NCI-H345 (cell line): ENCODE measurements at regions not wholly inside any gene's neighbourhood (a gene's known extent, or its start where the extent isn't known, plus 50 kb on each side); places are given as distances from the start of the nearest gene placed in this dataset.
"Not testable (repeated sequence)": the region's sequence is repeated elsewhere in the genome, so short reads cannot be mapped to it uniquely, and the experiment has no call there.

Source experiments
- DNase-seq: peaks from one replicate; lab custom pipeline; 2025; lab: John Stamatoyannopoulos, UW

GRCh38 chr2:51329512-51329911, 297.6 kb upstream of the NRXN1 start:
- DNase-seq: no peak

DNA sequence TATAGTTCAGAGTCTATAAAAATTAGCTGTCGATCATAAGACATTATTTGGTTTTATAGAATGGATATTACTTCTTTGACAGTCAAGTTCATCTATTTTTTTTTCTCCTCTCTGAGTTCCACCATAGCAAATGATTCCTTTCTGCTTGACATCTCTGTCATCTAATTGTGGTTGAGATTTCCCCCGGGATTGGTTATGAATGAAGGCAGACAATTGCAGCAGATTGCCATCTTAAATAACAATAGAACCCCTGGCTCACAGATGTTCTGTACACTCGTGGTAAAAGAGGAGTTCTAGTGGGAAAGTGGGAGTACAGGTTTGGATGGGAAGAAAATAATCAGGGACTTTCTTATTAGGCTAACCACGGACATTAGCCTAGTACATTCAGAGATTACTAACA, 292.1 kb upstream of the NRXN1 start:
- DNase-seq: no peak

GRCh38 chr2:51322613-51323012, 290.7 kb upstream of the NRXN1 start:
- no peak for DNase-seq

- DNase-seq: no peak
Measured at GRCh38 chr2:51304311-51304710, 272.4 kb upstream of the NRXN1 start.

GRCh38 chr2:51301381-51301780, 269.4 kb upstream of the NRXN1 start:
- no peak for DNase-seq

GRCh38 chr2:51299370-51299769, 267.4 kb upstream of the NRXN1 start:
- DNase-seq: no peak

DNA sequence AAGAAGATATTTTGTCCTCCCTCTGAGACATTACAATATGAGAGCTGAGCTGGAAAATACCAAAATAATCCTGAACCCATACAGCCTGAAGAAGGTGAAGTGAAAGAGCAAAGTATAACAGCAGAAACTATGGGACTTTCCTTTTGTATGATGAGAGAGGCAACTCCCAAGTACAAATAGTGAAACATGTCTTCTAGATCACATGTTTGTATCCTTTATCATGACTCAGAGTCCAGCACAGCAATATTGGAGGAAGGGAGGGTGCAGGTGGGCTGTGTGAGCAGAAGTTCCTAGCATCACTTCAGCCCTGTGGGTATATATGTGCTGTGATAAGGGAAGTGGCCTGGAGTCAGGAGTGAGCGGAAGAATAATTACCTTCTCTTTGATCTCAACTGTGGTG, 265.6 kb upstream of the NRXN1 start:
- no peak for DNase-seq

GRCh38 chr2:51293566-51294200, 261.8 kb upstream of the NRXN1 start:
- no peak for DNase-seq

GRCh38 chr2:51291762-51292551, 260.0 kb upstream of the NRXN1 start:
- no peak for DNase-seq

- no peak for DNase-seq
Measured at GRCh38 chr2:51290725-51291124, 258.8 kb upstream of the NRXN1 start.

GRCh38 chr2:51289045-51289444, 257.1 kb upstream of the NRXN1 start:
- no peak for DNase-seq

DNA sequence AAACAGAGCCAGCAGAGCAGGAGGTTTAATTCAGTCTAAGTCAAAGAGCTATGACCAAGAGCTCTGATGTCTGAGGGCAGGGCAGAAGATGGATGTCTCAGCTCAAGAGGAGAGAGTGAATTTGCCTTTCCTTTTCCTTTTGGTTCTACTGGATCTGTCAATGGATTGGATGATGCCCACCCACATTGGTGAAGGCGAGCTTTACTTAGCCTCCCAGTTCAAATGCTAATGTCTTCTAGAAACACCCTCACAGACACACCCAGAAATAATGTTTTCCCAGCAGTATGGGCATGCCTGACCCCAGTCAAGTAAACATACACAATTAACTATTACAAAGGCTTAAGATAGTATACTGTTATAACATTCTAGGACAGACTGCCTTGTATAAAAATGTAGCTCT, 236.3 kb upstream of the NRXN1 start:
- DNase-seq: no peak

DNA sequence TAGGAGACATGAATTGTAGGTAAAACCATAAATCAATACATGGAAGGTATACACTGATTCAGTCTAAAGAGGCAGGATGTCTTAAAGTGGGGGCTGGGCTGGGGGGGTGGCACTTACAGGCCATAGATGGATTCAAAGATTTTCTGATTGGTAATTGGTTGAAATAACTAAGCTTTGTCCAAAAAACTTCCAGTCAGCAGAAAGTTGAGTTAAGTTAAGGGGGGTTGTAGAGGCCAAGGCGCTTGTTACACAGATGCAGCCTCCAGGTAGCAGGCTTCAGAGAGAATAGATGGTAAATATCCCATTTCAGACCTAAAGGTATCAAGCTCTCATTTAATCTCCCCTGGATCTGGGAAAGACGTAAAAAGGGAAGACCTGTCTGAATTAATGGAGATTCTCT, 233.6 kb upstream of the NRXN1 start:
- no peak for DNase-seq

- no peak for DNase-seq
Measured at GRCh38 chr2:51263951-51264350, 232.0 kb upstream of the NRXN1 start.

- DNase-seq: not testable (repeated sequence)
Measured at GRCh38 chr2:51263101-51263500, 231.2 kb upstream of the NRXN1 start.

DNA sequence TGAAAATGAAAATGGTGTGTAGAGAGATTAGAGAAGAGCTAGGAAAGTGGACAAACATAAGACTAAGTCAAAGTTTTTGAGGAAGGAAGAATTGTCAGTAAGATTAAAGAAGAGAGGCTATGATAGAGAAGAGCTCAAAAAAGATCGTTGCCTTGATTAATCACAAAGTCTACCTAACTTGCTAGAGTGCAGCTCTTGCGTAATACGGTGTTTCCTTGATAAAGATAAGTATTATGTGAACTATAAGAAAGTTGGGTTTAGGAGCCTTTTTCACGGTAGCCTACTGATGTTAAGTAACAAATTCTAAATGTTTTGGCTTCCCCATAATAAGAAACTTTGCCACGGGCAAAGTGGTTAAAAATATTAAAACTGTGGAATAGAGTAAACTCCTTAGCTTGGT, 226.4 kb upstream of the NRXN1 start:
- no peak for DNase-seq

- DNase-seq: no peak
Measured at GRCh38 chr2:51256736-51257135, 224.8 kb upstream of the NRXN1 start.

GRCh38 chr2:51251356-51251755, 219.4 kb upstream of the NRXN1 start:
- DNase-seq: no peak

DNA sequence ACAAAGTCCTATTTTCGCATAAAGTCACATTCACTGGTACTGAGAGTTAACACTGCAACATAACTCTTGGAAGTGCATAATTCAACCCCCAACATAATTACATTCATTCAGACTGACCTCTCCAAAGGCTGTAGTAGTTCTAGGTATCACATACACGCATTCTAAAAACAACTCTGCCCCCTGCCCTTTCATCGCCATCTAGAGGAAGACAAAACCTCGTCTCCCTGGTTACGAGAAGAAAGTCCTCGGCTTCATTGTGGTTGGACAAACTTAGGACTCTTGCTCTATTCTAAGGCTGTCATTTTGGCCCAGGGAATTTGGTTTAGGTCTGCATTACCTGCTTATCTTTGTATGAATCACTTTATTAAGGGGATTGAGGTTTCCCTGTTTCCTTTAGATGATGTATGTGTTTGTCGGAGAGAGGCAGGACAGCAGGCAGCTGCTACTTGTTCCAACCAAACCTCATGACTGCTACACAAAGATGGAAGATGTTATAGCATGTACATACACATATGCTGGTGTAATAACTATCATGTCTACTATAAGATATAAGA, 215.4 kb upstream of the NRXN1 start:
- no peak for DNase-seq

GRCh38 chr2:51243892-51244535, 212.1 kb upstream of the NRXN1 start:
- no peak for DNase-seq

- DNase-seq: no peak
Measured at GRCh38 chr2:51237626-51238271, 205.8 kb upstream of the NRXN1 start.

GRCh38 chr2:51232027-51232426, 200.1 kb upstream of the NRXN1 start:
- no peak for DNase-seq
